ENCODE measurements at regions not wholly inside any gene's neighbourhood (a gene's known extent, or its start where the extent isn't known, plus 50 kb on each side); places are given as distances from the start of the nearest gene placed in this dataset.

DNA sequence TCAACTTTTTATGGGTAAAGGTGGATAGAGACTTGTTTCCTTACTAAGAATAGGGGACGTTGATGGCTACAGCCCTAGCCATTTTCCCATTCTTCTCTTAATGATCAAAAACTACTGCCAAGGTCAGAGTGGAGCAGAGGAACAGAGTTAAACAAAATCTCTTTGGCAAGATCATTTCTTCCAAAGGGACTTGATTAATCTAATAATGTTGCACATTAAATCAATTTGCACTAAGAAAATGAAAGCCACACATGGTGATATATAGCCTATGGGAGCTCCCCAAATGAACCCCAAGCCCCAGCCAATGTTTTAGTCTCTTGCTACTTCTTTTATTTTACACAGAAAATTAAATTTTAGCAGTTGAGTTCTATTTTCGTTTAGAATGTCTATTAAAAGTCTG lies 954.5 kb upstream of the SOX9 start:
- TF ChIP-seq POLR2A (IDR thresholded peaks at IDR 0.05) = no peak
- TF ChIP-seq, protein P1, sequence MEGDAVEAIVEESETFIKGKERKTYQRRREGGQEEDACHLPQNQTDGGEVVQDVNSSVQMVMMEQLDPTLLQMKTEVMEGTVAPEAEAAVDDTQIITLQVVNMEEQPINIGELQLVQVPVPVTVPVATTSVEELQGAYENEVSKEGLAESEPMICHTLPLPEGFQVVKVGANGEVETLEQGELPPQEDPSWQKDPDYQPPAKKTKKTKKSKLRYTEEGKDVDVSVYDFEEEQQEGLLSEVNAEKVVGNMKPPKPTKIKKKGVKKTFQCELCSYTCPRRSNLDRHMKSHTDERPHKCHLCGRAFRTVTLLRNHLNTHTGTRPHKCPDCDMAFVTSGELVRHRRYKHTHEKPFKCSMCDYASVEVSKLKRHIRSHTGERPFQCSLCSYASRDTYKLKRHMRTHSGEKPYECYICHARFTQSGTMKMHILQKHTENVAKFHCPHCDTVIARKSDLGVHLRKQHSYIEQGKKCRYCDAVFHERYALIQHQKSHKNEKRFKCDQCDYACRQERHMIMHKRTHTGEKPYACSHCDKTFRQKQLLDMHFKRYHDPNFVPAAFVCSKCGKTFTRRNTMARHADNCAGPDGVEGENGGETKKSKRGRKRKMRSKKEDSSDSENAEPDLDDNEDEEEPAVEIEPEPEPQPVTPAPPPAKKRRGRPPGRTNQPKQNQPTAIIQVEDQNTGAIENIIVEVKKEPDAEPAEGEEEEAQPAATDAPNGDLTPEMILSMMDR (IDR thresholded peaks at IDR 0.05) = no peak
- no peak for TF ChIP-seq POLR2AphosphoS5 (IDR thresholded peaks at IDR 0.05)
- no peak for TF ChIP-seq EP300 (IDR thresholded peaks at IDR 0.05)
